GM13977 (cell line): ENCODE measurements at regions not wholly inside any gene's neighbourhood (a gene's known extent, or its start where the extent isn't known, plus 50 kb on each side); places are given as distances from the start of the nearest gene placed in this dataset.

Experiments
- DNase-seq: peaks from one replicate; pipeline ENCODE4 v3.0.0; 2012; ENCODE audit warnings: low spot score
- in situ Hi-C: fragments of 300-500 bp; cut with MboI; formaldehyde crosslinking; loops from one replicate; pipeline ENCODE4 v1.12.0; 2022; ENCODE audit warnings: low sequenced_read_pairs, low pct_unique_long_range_greater_than_20kb, mixed read lengths, inconsistent platforms; ENCODE audit not compliant: unreplicated experiment
- TF ChIP-seq, protein P1 (sequence below): IDR thresholded peaks from 2 replicates; pipeline ENCODE4 v1.5.1; 2012; ENCODE audit warnings: mild to moderate bottlenecking, control low read depth; ENCODE audit not compliant: insufficient read depth; ENCODE audit errors: extremely low read depth, missing control alignments

DNA sequence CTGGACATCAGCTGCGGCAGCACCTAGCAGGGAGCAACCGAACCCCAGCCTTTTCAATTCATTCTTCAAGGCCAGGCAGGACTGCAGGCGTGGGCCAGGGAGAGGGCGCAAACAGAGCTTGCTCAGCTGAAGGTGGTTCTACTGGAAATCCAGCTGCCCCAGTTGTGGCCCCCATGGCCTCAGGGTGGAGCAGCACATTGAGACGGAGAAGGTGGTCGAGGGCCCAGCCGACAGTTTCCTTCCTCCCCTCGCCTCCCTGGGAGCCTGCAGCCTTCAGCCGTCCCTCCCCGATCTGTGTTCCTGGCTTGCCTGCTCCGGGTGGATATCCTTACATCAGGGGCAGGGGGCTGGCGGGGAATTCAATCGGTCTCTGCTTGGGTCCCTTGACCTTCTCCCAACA, 217.8 kb downstream of the ANKRD60 start:
- no peak for DNase-seq
- TF ChIP-seq, protein P1, sequence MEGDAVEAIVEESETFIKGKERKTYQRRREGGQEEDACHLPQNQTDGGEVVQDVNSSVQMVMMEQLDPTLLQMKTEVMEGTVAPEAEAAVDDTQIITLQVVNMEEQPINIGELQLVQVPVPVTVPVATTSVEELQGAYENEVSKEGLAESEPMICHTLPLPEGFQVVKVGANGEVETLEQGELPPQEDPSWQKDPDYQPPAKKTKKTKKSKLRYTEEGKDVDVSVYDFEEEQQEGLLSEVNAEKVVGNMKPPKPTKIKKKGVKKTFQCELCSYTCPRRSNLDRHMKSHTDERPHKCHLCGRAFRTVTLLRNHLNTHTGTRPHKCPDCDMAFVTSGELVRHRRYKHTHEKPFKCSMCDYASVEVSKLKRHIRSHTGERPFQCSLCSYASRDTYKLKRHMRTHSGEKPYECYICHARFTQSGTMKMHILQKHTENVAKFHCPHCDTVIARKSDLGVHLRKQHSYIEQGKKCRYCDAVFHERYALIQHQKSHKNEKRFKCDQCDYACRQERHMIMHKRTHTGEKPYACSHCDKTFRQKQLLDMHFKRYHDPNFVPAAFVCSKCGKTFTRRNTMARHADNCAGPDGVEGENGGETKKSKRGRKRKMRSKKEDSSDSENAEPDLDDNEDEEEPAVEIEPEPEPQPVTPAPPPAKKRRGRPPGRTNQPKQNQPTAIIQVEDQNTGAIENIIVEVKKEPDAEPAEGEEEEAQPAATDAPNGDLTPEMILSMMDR, result no peak
- in situ Hi-C loops, result no loop called here

DNA sequence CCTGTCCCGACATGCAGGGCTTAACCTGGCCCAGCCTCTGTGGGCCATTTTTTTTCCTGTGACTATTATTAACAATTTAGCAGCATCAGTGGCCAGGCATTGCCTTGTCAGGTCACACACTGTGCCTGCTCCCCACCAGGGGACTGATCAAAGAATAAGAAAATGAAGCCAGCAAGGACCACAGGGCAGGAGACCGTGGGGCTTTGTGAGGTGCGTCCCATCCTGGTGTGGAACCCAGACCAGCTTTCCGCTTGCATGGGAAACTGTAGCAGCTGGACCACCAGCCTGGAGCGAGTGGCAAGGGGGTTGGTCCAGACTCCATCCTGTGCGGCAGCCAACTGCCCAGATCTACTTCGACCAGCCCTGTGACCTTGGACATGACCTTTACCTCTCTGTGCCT, 218.3 kb downstream of the ANKRD60 start:
- in situ Hi-C loops, result no loop called here
- TF ChIP-seq, protein P1, result no peak
- no peak for DNase-seq

DNA sequence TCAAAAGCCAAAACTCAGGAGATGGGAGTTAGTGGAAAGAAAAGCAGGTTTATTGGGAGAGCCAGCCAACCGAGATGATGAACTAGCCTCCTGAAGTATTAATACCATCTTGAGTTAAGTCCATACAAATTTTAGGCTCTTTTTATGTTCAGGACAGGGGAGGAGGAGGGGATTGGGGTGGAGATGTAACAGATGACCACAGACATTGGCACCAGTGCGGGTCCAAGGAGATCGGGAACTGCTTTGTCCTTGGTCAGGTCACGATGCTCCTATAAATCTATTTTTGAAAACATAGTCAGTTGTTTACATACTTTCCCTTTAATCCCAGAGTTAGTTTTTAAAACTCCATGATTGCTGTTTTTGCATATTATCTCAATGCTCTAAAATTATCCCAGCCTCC, 219.6 kb downstream of the ANKRD60 start:
- TF ChIP-seq, protein P1, result no peak
- no peak for DNase-seq
- in situ Hi-C loops, result no loop called here

DNA sequence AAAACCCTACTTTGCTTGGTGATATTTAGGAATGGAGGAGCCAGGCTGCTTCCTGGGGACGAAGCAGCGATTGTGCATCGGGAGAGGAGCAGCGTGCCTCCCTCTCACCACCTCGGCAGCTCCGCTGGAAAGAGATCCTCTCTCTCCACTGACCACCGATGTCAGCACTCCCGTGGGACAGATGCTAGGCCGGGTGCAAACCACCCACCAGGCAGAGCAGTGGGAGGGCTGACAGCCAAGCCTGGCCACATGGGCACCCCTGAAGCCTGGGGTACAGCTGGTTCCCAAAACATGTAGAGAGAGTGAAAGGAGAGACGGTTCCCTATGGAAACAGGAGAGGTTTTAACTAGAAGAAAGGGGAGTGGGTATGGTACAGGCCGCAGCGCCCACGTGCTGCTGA, 220.0 kb downstream of the ANKRD60 start:
- in situ Hi-C loops, result no loop called here
- TF ChIP-seq, protein P1, result no peak
- DNase-seq, result no peak

DNA sequence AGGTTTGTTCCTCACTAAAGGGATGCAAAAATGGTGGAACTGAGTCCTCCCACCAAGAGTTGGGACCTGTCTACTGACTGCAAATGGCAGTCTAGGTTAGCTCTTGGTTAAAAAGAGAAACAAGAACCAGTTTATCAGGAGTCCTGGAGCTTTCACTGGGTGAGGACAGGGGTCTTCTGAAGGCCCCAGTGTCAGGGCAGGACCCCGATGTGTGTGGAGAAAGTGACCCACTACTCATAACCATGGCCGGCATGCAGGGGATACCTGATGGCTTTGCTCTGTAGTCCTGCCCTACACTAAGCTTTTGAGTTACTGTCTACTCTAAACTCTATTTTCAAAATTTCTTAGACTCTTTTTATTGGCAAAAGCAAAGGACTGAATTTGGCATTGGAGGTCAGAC, 220.5 kb downstream of the ANKRD60 start:
- in situ Hi-C loops, result no loop called here

DNA sequence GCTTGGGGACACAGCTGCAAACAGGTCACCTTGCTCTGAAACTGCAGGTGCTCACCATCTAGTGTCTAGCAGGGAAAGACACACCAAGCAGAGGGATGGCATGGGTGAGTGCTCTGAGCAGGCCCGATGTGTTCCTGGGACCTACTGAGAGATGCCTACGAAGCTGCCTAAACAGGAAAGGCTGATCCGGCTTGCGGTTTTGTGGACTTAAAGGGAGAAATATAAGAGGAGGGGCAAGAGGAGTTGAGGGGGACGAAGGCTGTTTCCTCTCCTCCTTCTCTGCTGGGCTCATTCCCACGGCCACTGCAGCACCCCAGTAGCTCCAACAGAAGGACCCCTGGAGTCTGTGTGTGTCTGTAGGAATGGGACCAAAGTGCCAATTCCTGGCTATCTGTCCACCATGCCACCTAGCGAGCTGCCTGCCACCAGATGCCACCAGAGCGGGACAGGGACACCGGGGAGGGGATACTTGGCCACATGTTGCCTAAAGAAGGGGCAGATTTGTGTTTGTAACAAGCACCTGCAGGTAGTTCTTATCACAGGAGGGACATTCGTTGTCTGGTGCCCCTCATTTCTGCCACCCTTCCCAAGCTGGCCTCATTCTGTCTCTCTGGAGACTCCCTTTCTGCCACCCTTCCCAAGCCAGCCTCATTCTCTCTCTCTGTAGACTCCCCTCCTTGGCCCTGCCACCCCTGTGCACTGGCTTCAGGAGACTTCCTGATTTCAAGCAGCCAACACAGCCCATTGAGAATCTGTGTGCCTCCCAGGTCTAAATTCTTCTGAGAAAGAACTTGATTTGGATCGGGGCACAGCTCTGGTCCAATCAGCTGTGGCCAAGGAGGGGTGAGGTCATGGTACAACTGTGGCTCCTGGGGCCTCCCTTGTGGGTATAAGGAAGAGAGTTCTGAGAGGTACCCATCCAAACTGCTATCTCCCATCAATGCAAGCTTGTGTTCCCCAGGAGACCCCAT, 221.8 kb downstream of the ANKRD60 start:
- in situ Hi-C loops, result no loop called here
- TF ChIP-seq, protein P1, result no peak
- DNase-seq, result no peak

More for the DNA sequence above, 220.5 kb downstream of the ANKRD60 start:
- DNase-seq, result no peak
- TF ChIP-seq, protein P1, result no peak
